Keratinocyte (primary cell): ENCODE measurements at regions not wholly inside any gene's neighbourhood (a gene's known extent, or its start where the extent isn't known, plus 50 kb on each side); places are given as distances from the start of the nearest gene placed in this dataset.

Experiments used
- DNase-seq: peaks from one replicate; pipeline ENCODE4 v3.0.0-alpha.2; 2011; ENCODE audit warnings: low read depth, missing footprints, low spot score
- FAIRE-seq: peaks from 2 replicates; lab custom pipeline; 2011; peaks lifted over from hg19 to GRCh38; lab: Jason Lieb, UNC
- H2AFZ ChIP-seq: 2 replicates; pipeline ENCODE4 v1.6.0; 2012; ENCODE audit warnings: low read length, control low read depth, inconsistent platforms; ENCODE audit not compliant: control insufficient read depth
- H3K27ac ChIP-seq: 2 replicates; pipeline ENCODE4 v1.5.1; 2011; ENCODE audit warnings: low read length; ENCODE audit not compliant: control insufficient read depth, insufficient read depth
- H3K27me3 ChIP-seq: 3 replicates; pipeline ENCODE4 v1.6.0; 2011; ENCODE audit warnings: low read length; ENCODE audit not compliant: control insufficient read depth, insufficient read depth; ENCODE audit errors: extremely low read depth
- H3K36me3 ChIP-seq, 2 experiments: 2 replicates in 1 of 2; 3 replicates in 1 of 2; pipeline ENCODE4 v1.5.1; 2011; ENCODE audit warnings: low read length in 2 of 2, mild to moderate bottlenecking in 1 of 2; ENCODE audit not compliant: control insufficient read depth in 2 of 2, insufficient read depth in 2 of 2; ENCODE audit errors: extremely low read depth in 1 of 2
- H3K4me1 ChIP-seq: 3 replicates; pipeline ENCODE4 v1.5.1; 2011; ENCODE audit warnings: low read length; ENCODE audit not compliant: control insufficient read depth, insufficient read depth; ENCODE audit errors: extremely low read depth
- H3K4me2 ChIP-seq: 3 replicates; pipeline ENCODE4 v1.6.0; 2011; ENCODE audit warnings: low read depth, low read length; ENCODE audit not compliant: control insufficient read depth, insufficient read depth; ENCODE audit errors: extremely low read depth
- H3K4me3 ChIP-seq, 3 experiments: fragments of 200-600 bp in 1 of 3; sonication (generic) in 1 of 3; 2 replicates in 2 of 3; 3 replicates in 1 of 3; pipeline ENCODE4 v1.5.1; 2011 to 2016; ENCODE audit warnings: low read length in 3 of 3, mild to moderate bottlenecking in 3 of 3, control low read depth in 2 of 3, inconsistent platforms in 1 of 3, low read depth in 1 of 3, mixed read lengths in 1 of 3, mixed run types in 1 of 3, moderate library complexity in 1 of 3; ENCODE audit not compliant: control insufficient read depth in 2 of 3, insufficient read depth in 2 of 3; ENCODE audit errors: extremely low read depth in 1 of 3
- H3K79me2 ChIP-seq: 2 replicates; pipeline ENCODE4 v1.6.0; 2012; ENCODE audit warnings: low read length; ENCODE audit not compliant: control insufficient read depth, insufficient read depth
- H3K9ac ChIP-seq: 3 replicates; pipeline ENCODE4 v1.6.0; 2011; ENCODE audit warnings: low read length; ENCODE audit not compliant: control insufficient read depth, insufficient read depth; ENCODE audit errors: extremely low read depth
- H3K9me1 ChIP-seq: 3 replicates; pipeline ENCODE4 v1.6.0; 2011; ENCODE audit warnings: low read length; ENCODE audit not compliant: control insufficient read depth, insufficient read depth; ENCODE audit errors: extremely low read depth
- H3K9me3 ChIP-seq: 2 replicates; pipeline ENCODE4 v1.5.1; 2012; ENCODE audit warnings: low read depth, low read length; ENCODE audit not compliant: control insufficient read depth
- H4K20me1 ChIP-seq: 3 replicates; pipeline ENCODE4 v1.6.0; 2011; ENCODE audit warnings: low read length; ENCODE audit not compliant: control insufficient read depth, insufficient read depth; ENCODE audit errors: extremely low read depth
- EZH2 ChIP-seq: IDR thresholded peaks from one replicate; pipeline ENCODE4 v1.6.1; 2012; ENCODE audit warnings: inconsistent platforms, mild to moderate bottlenecking, low read length, moderate library complexity
- dilution Hi-C: fragments of 300-500 bp; cut with MboI; formaldehyde crosslinking; loops from one replicate; pipeline ENCODE4 v1.7.0; 2020; ENCODE audit warnings: low sequenced_read_pairs; ENCODE audit not compliant: extremely low pct_ligation_motif_present
- TF ChIP-seq, protein P1 (sequence below), 3 experiments: IDR thresholded peaks in 1 of 3; conservative IDR thresholded peaks in 1 of 3; optimal IDR thresholded peaks in 1 of 3; 2 replicates in 2 of 3; 3 replicates in 1 of 3; pipeline versions ENCODE3 to v1.5.1; 2011; ENCODE audit warnings: low read length in 3 of 3, mild to moderate bottlenecking in 3 of 3, moderate library complexity in 2 of 3, control low read depth in 1 of 3, inconsistent platforms in 1 of 3; ENCODE audit not compliant: insufficient read depth in 2 of 3; ENCODE audit errors: extremely low read depth in 1 of 3

GRCh38 chr3:7820969-7821368, 680.7 kb upstream of the LMCD1 start:
- Histone ChIP-seq H3K27me3 (no peaks in the 10 kb centered on the region), H3K9me1 (no peaks in the 10 kb centered on the region), H4K20me1 (no peaks in the 10 kb centered on the region), H3K4me1 (no peaks in the 10 kb centered on the region), H3K4me2 (no peak overlapping the region), H3K4me3 (no peak overlapping the region), H3K36me3 (no peaks in the 10 kb centered on the region), H2AFZ (no peak overlapping the region), H3K9ac (no peak overlapping the region), H3K27ac (no peak overlapping the region), H3K9me3 (no peaks in the 10 kb centered on the region), H3K79me2 (no peaks in the 10 kb centered on the region)
- dilution Hi-C loops = no loop called here
- FAIRE-seq (no peak), DNase-seq (no peak)
- TF ChIP-seq, protein P1, sequence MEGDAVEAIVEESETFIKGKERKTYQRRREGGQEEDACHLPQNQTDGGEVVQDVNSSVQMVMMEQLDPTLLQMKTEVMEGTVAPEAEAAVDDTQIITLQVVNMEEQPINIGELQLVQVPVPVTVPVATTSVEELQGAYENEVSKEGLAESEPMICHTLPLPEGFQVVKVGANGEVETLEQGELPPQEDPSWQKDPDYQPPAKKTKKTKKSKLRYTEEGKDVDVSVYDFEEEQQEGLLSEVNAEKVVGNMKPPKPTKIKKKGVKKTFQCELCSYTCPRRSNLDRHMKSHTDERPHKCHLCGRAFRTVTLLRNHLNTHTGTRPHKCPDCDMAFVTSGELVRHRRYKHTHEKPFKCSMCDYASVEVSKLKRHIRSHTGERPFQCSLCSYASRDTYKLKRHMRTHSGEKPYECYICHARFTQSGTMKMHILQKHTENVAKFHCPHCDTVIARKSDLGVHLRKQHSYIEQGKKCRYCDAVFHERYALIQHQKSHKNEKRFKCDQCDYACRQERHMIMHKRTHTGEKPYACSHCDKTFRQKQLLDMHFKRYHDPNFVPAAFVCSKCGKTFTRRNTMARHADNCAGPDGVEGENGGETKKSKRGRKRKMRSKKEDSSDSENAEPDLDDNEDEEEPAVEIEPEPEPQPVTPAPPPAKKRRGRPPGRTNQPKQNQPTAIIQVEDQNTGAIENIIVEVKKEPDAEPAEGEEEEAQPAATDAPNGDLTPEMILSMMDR (optimal IDR thresholded peaks at IDR 0.05 in 1 of 3, IDR thresholded peaks at IDR 0.05 in 1 of 3, conservative IDR thresholded peaks at IDR 0.05 in 1 of 3; ENCODE audit: extremely low read depth in 1 of 3, insufficient read depth in 2 of 3, low read length in 3 of 3) = no peak
- no peak for TF ChIP-seq EZH2

DNA sequence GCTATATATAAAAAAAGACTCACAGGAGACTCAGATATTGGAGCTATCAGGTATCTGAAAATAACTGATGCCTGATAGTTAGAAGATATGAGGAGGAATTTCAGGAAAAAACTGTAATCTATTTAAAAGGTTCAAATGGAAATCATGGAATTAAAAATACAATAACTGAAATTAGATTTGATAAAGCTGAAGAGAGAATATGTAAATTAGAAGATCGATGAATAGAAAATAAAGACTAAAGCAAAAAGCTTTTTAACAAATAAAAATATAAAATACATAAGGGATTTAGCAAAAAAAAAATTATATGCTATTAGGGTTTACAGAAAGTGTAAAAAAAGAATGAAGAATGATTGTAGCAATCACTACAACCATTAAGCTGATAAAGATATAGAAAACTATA, 679.8 kb upstream of the LMCD1 start:
- Histone ChIP-seq H3K27ac (no peak overlapping the region), H3K4me2 (no peak overlapping the region), H3K4me1 (no peaks in the 10 kb centered on the region), H3K27me3 (no peaks in the 10 kb centered on the region), H3K4me3 (no peak overlapping the region), H3K9me1 (no peaks in the 10 kb centered on the region), H3K79me2 (no peaks in the 10 kb centered on the region), H3K36me3 (no peaks in the 10 kb centered on the region), H3K9me3 (no peaks in the 10 kb centered on the region), H4K20me1 (no peaks in the 10 kb centered on the region), H2AFZ (no peak overlapping the region), H3K9ac (no peak overlapping the region)
- no peak for DNase-seq
- dilution Hi-C loops = no loop called here
- no peak for TF ChIP-seq EZH2
- TF ChIP-seq, protein P1 (optimal IDR thresholded peaks at IDR 0.05 in 1 of 3, IDR thresholded peaks at IDR 0.05 in 1 of 3, conservative IDR thresholded peaks at IDR 0.05 in 1 of 3; ENCODE audit: extremely low read depth in 1 of 3, insufficient read depth in 2 of 3, low read length in 3 of 3) = no peak
- no peak for FAIRE-seq
